ENCODE measurements at regions not wholly inside any gene's neighbourhood (a gene's known extent, or its start where the extent isn't known, plus 50 kb on each side); places are given as distances from the start of the nearest gene placed in this dataset.

GRCh38 chr15:61748529-61748928, 311.7 kb downstream of the VPS13C start:
- DNase-seq (ENCODE audit: low spot score), result no peak
- in situ Hi-C loops (cut with MboI; ENCODE audit: low sequenced_read_pairs, unreplicated experiment), result no loop called here
- no peak for TF ChIP-seq CTCF (IDR thresholded peaks at IDR 0.05; ENCODE audit: borderline replicate concordance, control extremely low read depth, extremely low read depth, insufficient read depth, missing control alignments)

- TF ChIP-seq CTCF (IDR thresholded peaks at IDR 0.05; ENCODE audit: borderline replicate concordance, control extremely low read depth, extremely low read depth, insufficient read depth, missing control alignments), result no peak
- no peak for DNase-seq (ENCODE audit: low spot score)
- in situ Hi-C loops (cut with MboI; ENCODE audit: low sequenced_read_pairs, unreplicated experiment), result no loop called here
Measured at GRCh38 chr15:61746589-61746988, 313.7 kb downstream of the VPS13C start.

- DNase-seq (ENCODE audit: low spot score), result no peak
- TF ChIP-seq CTCF (IDR thresholded peaks at IDR 0.05; ENCODE audit: borderline replicate concordance, control extremely low read depth, extremely low read depth, insufficient read depth, missing control alignments), result no peak
- in situ Hi-C loops (cut with MboI; ENCODE audit: low sequenced_read_pairs, unreplicated experiment), result no loop called here
Measured at GRCh38 chr15:61743345-61743909, 316.8 kb downstream of the VPS13C start.

- TF ChIP-seq CTCF (IDR thresholded peaks at IDR 0.05; ENCODE audit: borderline replicate concordance, control extremely low read depth, extremely low read depth, insufficient read depth, missing control alignments), result no peak
- in situ Hi-C loops (cut with MboI; ENCODE audit: low sequenced_read_pairs, unreplicated experiment), result no loop called here
- no peak for DNase-seq (ENCODE audit: low spot score)
Measured at GRCh38 chr15:61742591-61742990, 317.7 kb downstream of the VPS13C start.

- no peak for TF ChIP-seq CTCF (IDR thresholded peaks at IDR 0.05; ENCODE audit: borderline replicate concordance, control extremely low read depth, extremely low read depth, insufficient read depth, missing control alignments)
- DNase-seq (ENCODE audit: low spot score), result no peak
- in situ Hi-C loops (cut with MboI; ENCODE audit: low sequenced_read_pairs, unreplicated experiment), result no loop called here
Measured at GRCh38 chr15:61736790-61737189, 323.5 kb downstream of the VPS13C start.

GRCh38 chr15:61731099-61731498, 329.1 kb downstream of the VPS13C start:
- in situ Hi-C loops (cut with MboI; ENCODE audit: low sequenced_read_pairs, unreplicated experiment), result no loop called here
- no peak for DNase-seq (ENCODE audit: low spot score)
- no peak for TF ChIP-seq CTCF (IDR thresholded peaks at IDR 0.05; ENCODE audit: borderline replicate concordance, control extremely low read depth, extremely low read depth, insufficient read depth, missing control alignments)

GRCh38 chr15:61729646-61730045, 330.6 kb downstream of the VPS13C start:
- TF ChIP-seq CTCF (IDR thresholded peaks at IDR 0.05; ENCODE audit: borderline replicate concordance, control extremely low read depth, extremely low read depth, insufficient read depth, missing control alignments), result no peak
- in situ Hi-C loops (cut with MboI; ENCODE audit: low sequenced_read_pairs, unreplicated experiment), result no loop called here
- no peak for DNase-seq (ENCODE audit: low spot score)
